Neuronal stem cell (in vitro differentiated cells): ENCODE measurements at regions not wholly inside any gene's neighbourhood (a gene's known extent, or its start where the extent isn't known, plus 50 kb on each side); places are given as distances from the start of the nearest gene placed in this dataset.

Source experiments
- DNase-seq: peaks from one replicate; pipeline ENCODE4 v3.0.0-alpha.2; 2013; ENCODE audit warnings: low spot score
- H2AFZ ChIP-seq: one replicate; pipeline ENCODE4 v1.6.1; 2013; ENCODE audit warnings: mild to moderate bottlenecking, low read length, inconsistent platforms
- H2AK5ac ChIP-seq: 2 replicates; pipeline ENCODE4 v1.6.1; 2013; ENCODE audit warnings: low read depth, mild to moderate bottlenecking, inconsistent platforms, low read length, moderate library complexity, mixed read lengths
- H2BK120ac ChIP-seq: 2 replicates; pipeline ENCODE4 v1.6.1; 2013; ENCODE audit warnings: low read depth, mild to moderate bottlenecking, inconsistent platforms, low read length, moderate library complexity, mixed read lengths
- H2BK12ac ChIP-seq: one replicate; pipeline ENCODE4 v1.6.1; 2013; ENCODE audit warnings: low read length, inconsistent platforms
- H2BK15ac ChIP-seq: 2 replicates; pipeline ENCODE4 v1.6.1; 2013; ENCODE audit warnings: mild to moderate bottlenecking, low read length, inconsistent platforms, mixed read lengths
- H2BK5ac ChIP-seq: one replicate; pipeline ENCODE4 v1.6.1; 2013; ENCODE audit warnings: inconsistent platforms, mild to moderate bottlenecking, low read length, moderate library complexity
- H3K14ac ChIP-seq: one replicate; pipeline ENCODE4 v1.6.1; 2013; ENCODE audit warnings: low read length, inconsistent platforms
- H3K18ac ChIP-seq: 2 replicates; pipeline ENCODE4 v1.6.1; 2013; ENCODE audit warnings: low read length, inconsistent platforms
- H3K23ac ChIP-seq: 2 replicates; pipeline ENCODE4 v1.6.1; 2013; ENCODE audit warnings: low read depth, mild to moderate bottlenecking, mixed read lengths, low read length, inconsistent platforms; ENCODE audit not compliant: poor library complexity
- H3K27ac ChIP-seq: replicated peaks from 3 replicates; pipeline ENCODE4 v1.5.1; 2013; ENCODE audit warnings: low read length, inconsistent platforms
- H3K27me3 ChIP-seq, 3 experiments: 2 replicates each; pipeline ENCODE4 v1.6.1; 2013; ENCODE audit warnings: low read length in 3 of 3, mild to moderate bottlenecking in 2 of 3, inconsistent platforms in 1 of 3, low read depth in 1 of 3, mixed read lengths in 1 of 3, moderate library complexity in 1 of 3; ENCODE audit not compliant: control insufficient read depth in 3 of 3, insufficient read depth in 3 of 3
- H3K36me3 ChIP-seq, 2 donors: replicated peaks in 1 of 2; 2 replicates each; pipeline ENCODE4 v1.6.1; 2013; ENCODE audit warnings: low read length in 2 of 2; ENCODE audit not compliant: control insufficient read depth in 2 of 2, insufficient read depth in 2 of 2
- H3K4ac ChIP-seq: 2 replicates; pipeline ENCODE4 v1.6.1; 2013; ENCODE audit warnings: inconsistent platforms, mild to moderate bottlenecking, low read length, moderate library complexity
- H3K4me1 ChIP-seq, 2 donors: 1 replicate in 1 of 2; 2 replicates in 1 of 2; pipeline ENCODE4 v1.6.1; 2013; ENCODE audit warnings: low read length in 2 of 2, low read depth in 1 of 2; ENCODE audit not compliant: control insufficient read depth in 2 of 2, insufficient read depth in 1 of 2
- H3K4me2 ChIP-seq: one replicate; pipeline ENCODE4 v1.6.1; 2013; ENCODE audit warnings: mild to moderate bottlenecking, low read length, inconsistent platforms; ENCODE audit not compliant: insufficient read depth, poor library complexity, severe bottlenecking
- H3K4me3 ChIP-seq, 2 donors: 2 replicates each; pipeline ENCODE4 v1.5.1; 2013; ENCODE audit warnings: low read length in 2 of 2, mild to moderate bottlenecking in 2 of 2, inconsistent platforms in 1 of 2, moderate library complexity in 1 of 2
- H3K79me1 ChIP-seq: one replicate; pipeline ENCODE4 v1.6.1; 2013; ENCODE audit warnings: low read depth, mild to moderate bottlenecking, inconsistent platforms, low read length, moderate library complexity
- H3K9ac ChIP-seq: one replicate; pipeline ENCODE4 v1.6.1; 2013; ENCODE audit warnings: mild to moderate bottlenecking, low read depth, low read length, inconsistent platforms; ENCODE audit not compliant: poor library complexity
- H3K9me3 ChIP-seq, 2 donors: replicated peaks in 1 of 2; 2 replicates each; pipeline versions ENCODE3 to v1.6.1; 2013; ENCODE audit warnings: low read length in 2 of 2, mild to moderate bottlenecking in 2 of 2, inconsistent platforms in 1 of 2, low read depth in 1 of 2, mixed read lengths in 1 of 2, moderate library complexity in 1 of 2; ENCODE audit not compliant: control insufficient read depth in 2 of 2, insufficient read depth in 1 of 2
- H4K8ac ChIP-seq: one replicate; pipeline ENCODE4 v1.6.1; 2013; ENCODE audit warnings: low read depth, mild to moderate bottlenecking, inconsistent platforms, low read length, moderate library complexity
- H4K91ac ChIP-seq: one replicate; pipeline ENCODE4 v1.6.1; 2013; ENCODE audit warnings: low read length, low read depth, mild to moderate bottlenecking, inconsistent platforms; ENCODE audit not compliant: poor library complexity
- WGBS, 2 donors: extraction: QIAGEN DNeasy Blood & Tissue Kit; methylation state at CpG; one replicate each; pipeline ENCODE4 v1.1.7; 2013; ENCODE audit warnings: missing lambda C conversion rate in 2 of 2, mixed read lengths in 1 of 2; ENCODE audit not compliant: insufficient read length in 2 of 2, insufficient replicate concordance in 1 of 2; ENCODE audit errors: extremely low coverage in 2 of 2; 5-methylcytosine and 5-hydroxymethylcytosine counted together

DNA sequence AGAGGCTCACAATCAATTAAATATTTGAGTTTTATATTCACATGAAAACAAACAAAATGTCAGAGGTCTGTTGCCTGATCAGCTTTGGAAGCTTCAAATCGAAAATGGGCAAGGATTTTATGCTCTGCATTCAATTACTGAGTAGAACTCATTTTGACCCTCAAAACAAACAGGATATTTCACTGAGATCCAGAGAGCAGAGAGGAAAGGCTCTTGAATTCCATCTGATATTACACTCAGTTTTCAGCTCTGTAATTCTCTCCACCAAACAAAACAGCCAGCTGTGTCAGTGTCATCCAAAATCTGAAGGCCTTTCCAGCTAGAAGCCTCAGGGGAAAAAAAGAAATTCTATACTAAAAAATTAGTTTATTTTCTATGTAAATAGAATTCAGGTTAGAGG, 128.6 kb upstream of the FLRT2 start:
- no peak overlapping the region for H3K27ac ChIP-seq
- H3K9me3 ChIP-seq: no peaks in the 10 kb centered on the region
- H3K18ac ChIP-seq: no peak overlapping the region
- DNase-seq: no peak
- WGBS, 2 donors: no CpG with 5 or more reads among the region's 1 CpG
- H3K4ac ChIP-seq: no peak overlapping the region
- no peaks in the 10 kb centered on the region for H3K36me3 ChIP-seq
- H2BK120ac ChIP-seq: no peak overlapping the region
- H4K91ac ChIP-seq: no peak overlapping the region
- no peaks in the 10 kb centered on the region for H3K79me1 ChIP-seq
- H3K9ac ChIP-seq: no peak overlapping the region
- no peak overlapping the region for H2AFZ ChIP-seq
- H2BK5ac ChIP-seq: no peak overlapping the region
- H3K27me3 ChIP-seq: no peaks in the 10 kb centered on the region
- H2BK12ac ChIP-seq: no peak overlapping the region
- H3K4me3 ChIP-seq: no peak overlapping the region
- no peaks in the 10 kb centered on the region for H3K4me1 ChIP-seq
- no peak overlapping the region for H3K14ac ChIP-seq
- no peak overlapping the region for H2BK15ac ChIP-seq
- no peak overlapping the region for H4K8ac ChIP-seq
- H3K4me2 ChIP-seq: no peak overlapping the region
- no peak overlapping the region for H3K23ac ChIP-seq
- no peak overlapping the region for H2AK5ac ChIP-seq

DNA sequence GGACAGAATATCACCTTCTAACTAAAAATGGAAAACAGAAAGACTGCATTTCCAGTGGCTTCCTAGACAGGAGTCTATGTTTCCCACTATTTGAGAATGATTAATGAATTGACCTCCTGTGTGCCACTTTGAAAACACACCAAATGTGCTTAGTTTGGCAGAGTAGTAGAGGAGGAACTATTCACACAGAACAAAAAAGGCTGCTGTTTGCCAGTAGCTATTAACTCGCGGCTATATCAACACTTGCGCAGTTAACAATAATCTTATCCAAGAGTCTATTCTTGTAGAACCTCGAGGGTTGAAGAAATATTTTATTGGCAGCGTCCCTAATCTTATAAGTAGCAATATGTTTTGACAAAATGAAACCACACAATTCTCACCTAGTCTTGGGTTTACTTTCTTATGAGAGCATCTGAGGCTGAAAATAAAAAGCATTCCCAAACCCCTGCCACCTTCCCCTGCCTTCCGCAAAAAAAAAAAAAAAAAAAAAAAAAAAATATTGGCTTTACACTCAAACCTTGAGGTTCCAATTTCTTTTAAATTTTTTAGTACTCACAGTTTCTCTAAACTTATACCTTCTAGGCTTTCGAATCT, 127.3 kb upstream of the FLRT2 start:
- no peak overlapping the region for H2AFZ ChIP-seq

GRCh38 chr14:85409481-85410210, 120.3 kb upstream of the FLRT2 start:
- WGBS, 2 donors: no CpG with 5 or more reads among the region's 3 CpGs
- DNase-seq: no peak

More for the DNA sequence above, 127.3 kb upstream of the FLRT2 start:
- no peak overlapping the region for H4K8ac ChIP-seq
- H3K27me3 ChIP-seq: no peaks in the 10 kb centered on the region
- H3K4me3 ChIP-seq: no peak overlapping the region
- no peak overlapping the region for H3K23ac ChIP-seq
- no peak overlapping the region for H3K9ac ChIP-seq
- no peak overlapping the region for H3K4ac ChIP-seq
- WGBS, 2 donors: no CpG with 5 or more reads among the region's 7 CpGs
- no peaks in the 10 kb centered on the region for H3K79me1 ChIP-seq
- H2BK12ac ChIP-seq: no peak overlapping the region
- no peak overlapping the region for H2BK15ac ChIP-seq
- H2BK120ac ChIP-seq: no peak overlapping the region
- H3K4me1 ChIP-seq: no peaks in the 10 kb centered on the region
- no peak overlapping the region for H3K18ac ChIP-seq
- no peak overlapping the region for H2AK5ac ChIP-seq
- no peak overlapping the region for H3K4me2 ChIP-seq
- H3K36me3 ChIP-seq: no peaks in the 10 kb centered on the region
- no peak overlapping the region for H2BK5ac ChIP-seq
- no peak overlapping the region for H4K91ac ChIP-seq
- no peak overlapping the region for H3K27ac ChIP-seq
- H3K14ac ChIP-seq: no peak overlapping the region
- no peak for DNase-seq
- no peaks in the 10 kb centered on the region for H3K9me3 ChIP-seq

GRCh38 chr14:85412756-85413155, 117.2 kb upstream of the FLRT2 start:
- WGBS, 2 donors: no CpG with 5 or more reads among the region's 1 CpG
- no peak for DNase-seq
- H3K4me2 ChIP-seq: no peak overlapping the region
- H4K91ac ChIP-seq: no peak overlapping the region
- H2AK5ac ChIP-seq: no peak overlapping the region
- no peaks in the 10 kb centered on the region for H3K36me3 ChIP-seq
- no peak overlapping the region for H3K4me3 ChIP-seq
- H3K27ac ChIP-seq: no peak overlapping the region
- H3K23ac ChIP-seq: no peak overlapping the region
- no peaks in the 10 kb centered on the region for H3K27me3 ChIP-seq
- no peak overlapping the region for H3K4ac ChIP-seq
- H2BK15ac ChIP-seq: no peak overlapping the region
- no peaks in the 10 kb centered on the region for H3K9me3 ChIP-seq
- H2BK5ac ChIP-seq: no peak overlapping the region
- H2BK12ac ChIP-seq: no peak overlapping the region
- H2BK120ac ChIP-seq: no peak overlapping the region
- H3K4me1 ChIP-seq: no peaks in the 10 kb centered on the region
- H3K18ac ChIP-seq: no peak overlapping the region
- H3K14ac ChIP-seq: no peak overlapping the region
- no peak overlapping the region for H3K9ac ChIP-seq
- H4K8ac ChIP-seq: no peak overlapping the region
- H3K79me1 ChIP-seq: no peaks in the 10 kb centered on the region
- H2AFZ ChIP-seq: no peak overlapping the region

More at GRCh38 chr14:85409481-85410210, 120.3 kb upstream of the FLRT2 start:
- no peak overlapping the region for H2BK15ac ChIP-seq
- no peaks in the 10 kb centered on the region for H3K9me3 ChIP-seq
- no peak overlapping the region for H4K8ac ChIP-seq
- H3K79me1 ChIP-seq: no peaks in the 10 kb centered on the region
- H2AFZ ChIP-seq: no peak overlapping the region
- no peak overlapping the region for H3K9ac ChIP-seq
- H3K23ac ChIP-seq: no peak overlapping the region
- no peaks in the 10 kb centered on the region for H3K36me3 ChIP-seq
- H3K4me2 ChIP-seq: no peak overlapping the region
- no peak overlapping the region for H2AK5ac ChIP-seq
- no peak overlapping the region for H2BK12ac ChIP-seq
- H4K91ac ChIP-seq: no peak overlapping the region
- no peaks in the 10 kb centered on the region for H3K4me1 ChIP-seq
- H2BK120ac ChIP-seq: no peak overlapping the region
- no peak overlapping the region for H3K18ac ChIP-seq
- H2BK5ac ChIP-seq: no peak overlapping the region
- no peak overlapping the region for H3K4me3 ChIP-seq
- H3K27me3 ChIP-seq: no peaks in the 10 kb centered on the region
- H3K27ac ChIP-seq: no peak overlapping the region
- no peak overlapping the region for H3K14ac ChIP-seq
- H3K4ac ChIP-seq: no peak overlapping the region
